MM.1S (cell line): ENCODE measurements at regions not wholly inside any gene's neighbourhood (a gene's known extent, or its start where the extent isn't known, plus 50 kb on each side); places are given as distances from the start of the nearest gene placed in this dataset.

Experiments
- CTCF ChIP-seq: fragments of 300-600 bp; sonication (generic); IDR thresholded peaks from 2 replicates; pipeline ENCODE4 v1.5.1; 2016; ENCODE audit warnings: antibody characterized with exemption, low read length, mixed read lengths
- EZH2 ChIP-seq: fragments of 300-600 bp; sonication (generic); optimal IDR thresholded peaks from 2 replicates; pipeline ENCODE3; 2017; ENCODE audit warnings: low read depth, mild to moderate bottlenecking, antibody characterized with exemption, low read length, mixed read lengths
- EZH2phosphoT487 ChIP-seq: fragments of 300-600 bp; sonication (generic); IDR thresholded peaks from 2 replicates; pipeline ENCODE4 v1.6.1; 2018; ENCODE audit warnings: antibody characterized with exemption, low read length

- no peak for TF ChIP-seq CTCF
- no peak for TF ChIP-seq EZH2
- no peak for TF ChIP-seq EZH2phosphoT487
Observed at GRCh38 chr3:197417911-197418618, 119.7 kb upstream of the DLG1 start.
